Transverse colon (tissue), 4 donors: ENCODE measurements at regions not wholly inside any gene's neighbourhood (a gene's known extent, or its start where the extent isn't known, plus 50 kb on each side); places are given as distances from the start of the nearest gene placed in this dataset.

ENCODE experiments used
- CTCF ChIP-seq, 5 experiments: fragments of 200-600 bp in 3 of 5; fragments of 450-650 bp in 2 of 5; sonication (generic) in 3 of 5; IDR thresholded peaks; 1 replicate in 2 of 5; 2 replicates in 3 of 5; pipeline ENCODE4 v1.5.1; 2016 to 2017; ENCODE audit warnings: antibody characterized with exemption in 5 of 5, inconsistent platforms in 3 of 5, mild to moderate bottlenecking in 2 of 5, moderate library complexity in 1 of 5
- EP300 ChIP-seq: sonication (generic); formaldehyde crosslinking; IDR thresholded peaks from one replicate; pipeline ENCODE4 v1.6.1; 2017; ENCODE audit warnings: antibody characterized with exemption, low read depth
- POLR2A ChIP-seq: fragments of 450-650 bp; IDR thresholded peaks from one replicate; pipeline ENCODE4 v1.6.1; 2016; ENCODE audit warnings: antibody characterized with exemption, mild to moderate bottlenecking, moderate library complexity
- POLR2AphosphoS5 ChIP-seq, 3 donors: sonication (generic); formaldehyde crosslinking; IDR thresholded peaks; one replicate each; pipeline ENCODE4 v1.6.1; 2016; ENCODE audit warnings: antibody characterized with exemption in 3 of 3

DNA sequence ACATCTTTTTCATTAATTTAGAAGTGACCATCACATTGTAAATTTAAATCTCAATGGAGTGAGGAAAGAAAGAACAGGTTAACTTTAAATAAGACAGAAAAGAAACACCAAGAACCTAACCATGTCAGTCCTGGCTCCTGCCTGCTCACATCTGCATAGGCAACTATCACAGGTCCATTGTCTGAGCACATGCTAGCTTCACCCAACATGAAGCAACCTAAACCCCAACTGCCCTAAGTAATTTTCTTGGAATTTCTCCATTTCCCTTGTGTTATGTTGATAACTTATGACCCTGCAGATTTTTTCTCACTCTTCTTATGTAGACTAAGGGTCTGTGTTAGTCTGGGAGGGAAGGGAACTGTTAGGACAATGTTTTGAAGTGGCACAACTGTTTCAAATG lies 2205.8 kb upstream of the ACO1 start:
- TF ChIP-seq POLR2A (no peak), CTCF (IDR thresholded peaks at IDR 0.05) (no peak), POLR2AphosphoS5 (IDR thresholded peaks at IDR 0.05) (no peak), EP300 (no peak)
